CD4-positive, alpha-beta T cell treated with Interleukin-15 for 1 hour (primary cell): ENCODE measurements at regions not wholly inside any gene's neighbourhood (a gene's known extent, or its start where the extent isn't known, plus 50 kb on each side); places are given as distances from the start of the nearest gene placed in this dataset.

Experiments
- DNase-seq: peaks from one replicate; pipeline ENCODE4 v3.0.0-alpha.2; 2020

DNA sequence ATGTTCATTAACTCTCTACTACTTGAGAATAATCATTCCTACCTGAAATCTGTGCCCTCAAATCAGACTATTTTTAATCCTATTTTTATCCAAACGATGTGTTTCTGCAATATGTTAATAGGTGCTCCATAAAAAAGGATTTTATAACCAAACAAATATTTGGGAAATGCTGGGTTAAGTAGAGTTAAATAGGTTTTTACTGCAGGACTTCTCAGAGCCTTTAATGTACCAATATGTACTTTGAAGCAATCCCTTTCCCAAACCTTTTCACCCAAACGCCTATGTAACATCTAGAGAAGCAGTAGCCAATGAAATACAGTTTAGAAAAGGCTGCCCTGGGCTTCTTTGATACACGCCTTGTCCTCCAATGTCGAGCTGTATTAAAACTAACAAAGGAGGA, 182.5 kb downstream of the SP3 start:
- DNase-seq: no peak

DNA sequence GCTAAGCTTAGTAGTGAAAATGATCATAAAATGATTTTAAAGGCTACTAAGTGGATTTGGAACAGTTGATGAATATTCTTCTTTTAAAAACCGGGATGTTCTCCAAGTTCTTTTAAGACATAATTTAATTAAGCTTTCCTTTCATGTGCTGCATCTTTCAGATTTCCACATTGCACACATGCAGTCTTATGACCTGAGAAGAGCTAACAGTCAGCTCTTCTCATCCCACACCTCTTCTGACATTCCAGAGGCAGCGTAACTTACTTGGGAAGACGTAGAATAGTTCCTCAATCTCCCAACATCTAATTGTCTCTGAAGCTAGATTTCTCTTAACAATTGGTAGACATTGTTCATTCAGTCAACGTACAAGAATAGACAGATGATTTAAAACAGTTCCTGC, 181.8 kb downstream of the SP3 start:
- DNase-seq: no peak

DNA sequence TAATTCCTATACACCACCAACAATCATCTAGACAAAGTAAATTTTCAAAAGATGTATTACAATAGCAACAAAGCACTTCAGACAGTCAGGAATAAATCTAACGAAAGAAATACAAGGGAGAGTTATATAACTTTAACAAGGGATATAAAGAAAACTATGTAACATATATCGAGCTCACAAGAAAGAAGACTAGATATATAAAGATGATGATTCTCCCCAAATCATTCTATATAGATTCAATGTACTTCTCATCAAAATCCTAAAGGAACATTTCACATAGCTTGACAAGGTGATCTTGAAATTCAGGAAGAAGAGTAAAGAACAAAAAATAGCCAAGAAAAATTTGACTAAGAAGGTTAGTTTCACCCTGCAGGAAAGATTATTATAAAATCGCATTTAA, 179.4 kb downstream of the SP3 start:
- no peak for DNase-seq

DNA sequence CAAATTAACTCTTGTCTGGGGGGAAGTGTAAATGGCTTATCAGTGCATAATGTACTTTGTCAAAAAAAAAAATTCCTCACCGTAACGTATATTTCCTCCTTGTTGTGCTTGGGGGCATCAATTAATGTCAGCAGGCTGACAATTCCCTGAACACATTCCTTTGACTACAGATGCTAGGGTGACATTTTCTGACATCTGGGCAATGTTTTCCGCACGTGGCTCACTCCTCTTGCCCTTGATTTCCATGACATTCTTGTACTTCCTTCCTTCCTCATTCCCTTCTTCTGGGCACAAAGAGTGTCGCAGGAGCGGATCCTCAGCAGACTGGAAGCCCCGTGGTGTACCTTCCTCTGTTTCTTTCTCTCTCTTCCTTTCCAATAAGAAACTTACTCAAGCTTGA, 173.7 kb downstream of the SP3 start:
- DNase-seq: no peak

DNA sequence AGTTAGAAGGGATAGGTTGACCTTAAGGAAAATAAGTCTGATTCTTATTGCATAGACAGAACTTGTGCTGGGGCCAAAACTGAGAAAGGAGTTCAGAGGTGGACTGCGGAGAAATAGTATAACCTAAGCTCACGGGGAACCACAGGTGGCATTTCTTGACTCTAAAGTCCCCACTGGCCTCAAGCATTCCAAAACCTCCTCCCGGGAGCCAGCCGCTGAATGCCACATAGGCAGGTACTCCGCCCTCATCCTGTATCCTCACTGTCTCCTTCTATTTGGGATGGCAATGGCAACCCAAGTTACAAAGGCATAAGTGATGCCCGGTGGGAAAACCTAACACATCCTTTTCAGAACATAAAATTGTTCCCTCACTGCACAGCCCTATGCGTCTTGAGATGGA, 173.0 kb downstream of the SP3 start:
- no peak for DNase-seq

DNA sequence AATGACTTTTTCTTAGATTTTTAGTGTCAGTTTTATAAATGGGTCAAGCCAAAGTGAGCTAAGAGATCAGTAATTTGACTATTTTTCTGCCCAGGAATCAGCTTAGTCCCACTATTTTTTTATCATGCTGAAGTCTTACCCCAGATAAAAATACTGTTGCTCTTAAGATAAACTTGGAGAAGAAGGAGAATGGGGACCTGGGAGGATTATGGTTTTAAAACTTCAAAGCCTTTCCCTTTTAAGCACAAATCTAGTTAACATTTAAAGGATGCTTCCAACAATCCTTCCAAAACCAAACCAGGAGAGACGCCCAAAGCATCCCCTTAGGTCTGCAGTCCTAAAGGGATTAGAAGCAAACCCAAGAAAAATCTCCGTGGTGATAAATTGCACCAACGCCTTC, 172.4 kb downstream of the SP3 start:
- DNase-seq: no peak

DNA sequence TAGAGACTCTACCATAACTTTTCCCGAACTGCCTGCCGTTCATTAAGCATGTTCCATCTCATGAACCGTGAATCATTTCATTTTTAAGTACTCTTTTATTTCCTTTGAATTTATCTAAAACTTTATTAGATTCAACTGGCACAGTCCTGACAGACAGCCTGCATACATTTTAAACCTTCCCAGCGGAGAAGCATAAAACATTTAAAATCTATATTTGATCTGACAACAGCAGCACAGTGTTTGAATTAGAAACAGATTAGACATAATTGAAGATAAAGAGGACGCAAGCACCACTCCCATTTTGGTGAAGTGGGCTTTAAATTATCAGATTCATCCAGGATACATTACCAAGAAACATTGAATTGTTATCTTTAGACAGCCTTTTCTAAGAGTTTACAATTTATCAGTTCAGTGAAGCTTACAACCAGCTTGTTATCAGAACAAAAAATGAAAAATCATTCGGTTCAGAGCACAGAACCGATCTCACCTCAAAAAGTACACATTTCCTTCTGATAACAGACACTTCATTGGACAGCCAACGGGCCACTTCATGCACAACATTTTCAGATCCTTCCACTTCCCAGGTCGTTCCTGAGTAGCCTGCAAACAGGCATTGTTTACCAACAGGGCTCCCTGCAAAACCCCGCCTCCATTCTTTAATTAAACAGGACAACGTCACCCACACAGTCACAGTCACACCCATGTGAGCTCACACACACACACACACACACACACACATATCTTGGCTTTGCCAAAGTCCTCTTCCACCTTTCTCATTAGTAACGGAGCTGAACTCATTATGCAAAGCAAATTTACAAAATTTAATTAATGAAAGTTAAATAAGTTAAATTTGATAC, 171.2 kb downstream of the SP3 start:
- DNase-seq: no peak

DNA sequence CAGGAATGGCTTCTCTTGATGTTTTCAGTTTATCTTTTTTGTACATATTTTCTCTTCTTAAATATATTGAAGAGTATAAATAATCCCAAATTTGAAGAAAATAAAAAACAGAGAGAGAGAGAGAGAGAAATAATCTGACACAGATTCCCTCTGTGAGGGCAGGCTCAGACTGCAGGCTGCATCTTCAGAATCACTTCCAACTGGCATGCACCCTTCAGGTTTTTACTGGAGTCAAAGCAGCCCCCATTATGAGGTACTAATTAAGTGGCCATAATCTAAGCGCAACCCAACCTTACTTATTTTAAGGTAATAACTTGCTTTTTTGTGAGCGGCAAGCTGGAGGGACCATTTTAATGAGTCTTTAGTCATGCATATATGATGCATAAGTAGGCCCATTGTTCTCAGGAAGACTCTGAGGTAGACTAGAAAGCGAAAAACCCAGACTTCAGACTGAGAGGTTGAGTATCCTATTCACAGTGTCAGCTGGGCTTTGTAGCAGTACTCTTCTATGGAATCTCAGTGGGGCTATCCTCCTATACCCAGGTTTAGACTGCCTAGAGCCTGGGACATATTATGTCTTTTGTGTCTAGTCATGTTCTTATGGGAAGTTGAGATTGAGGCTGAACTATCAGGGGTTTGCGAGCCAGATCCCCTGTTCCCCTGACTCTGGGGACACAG, 167.4 kb downstream of the SP3 start:
- DNase-seq: no peak

DNA sequence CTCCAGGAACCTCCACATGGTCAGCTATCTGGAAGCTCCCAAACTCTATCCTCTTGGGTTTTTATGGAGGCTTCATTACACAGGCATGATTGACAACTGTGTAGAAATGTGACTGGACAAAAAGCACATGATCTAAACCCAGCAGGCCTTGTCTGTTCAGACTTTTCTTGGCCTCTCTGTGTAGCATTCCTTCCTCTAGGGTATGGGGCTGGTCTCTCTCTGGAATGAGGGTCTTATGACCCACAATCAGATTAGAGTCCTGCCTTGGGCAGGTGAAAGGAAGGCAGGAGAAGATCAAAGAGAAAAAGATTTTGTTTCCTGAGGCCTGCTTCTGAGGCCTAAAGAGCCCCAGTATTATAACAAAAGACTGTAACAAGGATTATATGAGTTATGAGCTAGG, 162.7 kb downstream of the SP3 start:
- DNase-seq: no peak

DNA sequence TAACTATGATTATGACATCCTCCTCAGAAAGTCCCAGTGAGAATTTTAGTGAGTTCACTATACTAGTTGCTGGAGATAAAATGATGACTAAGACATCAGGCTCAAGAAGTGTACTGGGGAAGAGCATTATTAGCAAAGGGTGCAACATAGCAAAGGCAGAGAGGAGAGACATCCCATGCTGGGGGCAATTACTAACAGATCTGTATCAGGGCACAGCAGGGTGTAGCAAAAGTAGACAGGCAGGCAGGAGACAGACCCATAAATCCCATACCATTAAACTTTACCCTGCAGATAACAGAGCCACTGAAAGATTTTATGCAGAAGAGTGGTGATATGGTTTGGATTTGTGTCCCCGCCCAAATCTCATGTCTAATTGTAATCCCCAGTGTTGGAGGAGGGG, 161.7 kb downstream of the SP3 start:
- DNase-seq: no peak

DNA sequence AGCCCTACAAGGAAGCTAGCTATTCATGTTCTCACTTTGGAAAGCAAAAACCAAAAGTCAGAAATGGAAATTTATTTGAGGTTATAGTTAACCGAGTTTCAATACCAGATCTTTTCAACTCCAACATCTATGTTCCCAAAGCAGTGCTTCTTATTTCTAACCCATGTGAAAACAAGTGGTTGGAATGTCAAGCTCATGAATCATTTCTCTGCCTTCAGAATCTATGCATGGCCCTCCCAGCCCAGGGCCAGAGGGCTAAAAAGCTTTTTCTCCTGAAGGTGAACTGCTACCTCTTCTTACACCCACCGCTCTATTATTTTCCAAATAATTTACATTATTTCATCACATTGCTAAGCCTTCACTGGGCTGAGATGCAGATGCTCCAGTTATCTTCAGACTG, 158.4 kb downstream of the SP3 start:
- DNase-seq: no peak

DNA sequence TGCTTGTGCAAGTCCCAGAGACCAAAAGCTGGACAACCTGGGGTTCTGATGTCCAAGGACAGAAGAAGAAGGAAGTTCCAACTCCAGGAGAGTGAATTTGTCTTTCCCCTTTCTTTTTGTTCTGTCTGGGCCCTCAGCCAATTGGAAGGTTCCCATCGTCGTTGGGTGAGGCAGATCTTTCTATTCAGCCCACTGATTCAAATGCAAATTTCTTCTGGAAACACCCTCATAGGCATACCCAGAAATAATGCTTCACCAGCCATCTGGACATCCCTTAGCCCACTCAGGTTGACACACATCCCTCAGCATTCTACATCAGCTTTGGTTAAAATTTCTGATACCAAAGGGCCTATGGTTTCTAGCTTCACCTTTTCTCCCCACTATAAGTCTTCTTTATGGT, 156.5 kb downstream of the SP3 start:
- no peak for DNase-seq

DNA sequence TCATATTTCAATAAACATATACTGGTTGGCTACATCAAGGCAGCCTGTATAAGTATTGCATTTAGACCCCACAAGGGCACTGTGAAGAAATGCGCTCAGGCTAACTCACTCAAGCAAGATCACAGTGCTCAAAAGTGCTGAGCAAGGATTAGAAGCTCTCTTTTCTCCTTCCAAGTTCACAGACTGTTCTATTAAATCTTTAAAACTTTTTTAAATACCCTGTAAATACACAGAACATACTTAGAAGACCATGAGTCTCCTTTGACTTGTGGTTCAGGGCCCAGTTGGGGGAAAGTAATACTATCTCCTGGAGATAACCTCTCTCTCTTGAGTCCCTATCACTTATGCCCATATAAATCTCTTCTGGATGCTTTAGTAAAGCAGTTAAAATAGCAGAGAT, 152.9 kb downstream of the SP3 start:
- DNase-seq: no peak

DNA sequence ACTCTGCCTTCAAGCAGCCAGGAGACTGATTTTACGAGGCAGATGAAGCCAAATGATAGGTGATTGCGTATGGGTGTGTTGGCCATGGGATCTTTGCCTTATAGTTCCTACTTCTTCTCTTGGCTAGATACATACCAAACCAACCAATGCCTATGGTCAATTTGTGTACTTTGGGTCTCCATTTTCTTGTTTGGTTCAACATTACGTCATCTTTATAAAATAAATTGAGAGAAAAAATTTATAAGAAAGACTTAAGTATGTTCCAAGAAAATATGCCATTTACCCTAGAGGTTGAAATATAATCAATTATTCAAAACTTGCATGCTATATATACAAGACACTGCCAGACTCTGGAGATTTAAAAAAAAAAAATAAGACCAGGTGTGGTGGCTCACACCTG, 150.9 kb downstream of the SP3 start:
- DNase-seq: no peak

DNA sequence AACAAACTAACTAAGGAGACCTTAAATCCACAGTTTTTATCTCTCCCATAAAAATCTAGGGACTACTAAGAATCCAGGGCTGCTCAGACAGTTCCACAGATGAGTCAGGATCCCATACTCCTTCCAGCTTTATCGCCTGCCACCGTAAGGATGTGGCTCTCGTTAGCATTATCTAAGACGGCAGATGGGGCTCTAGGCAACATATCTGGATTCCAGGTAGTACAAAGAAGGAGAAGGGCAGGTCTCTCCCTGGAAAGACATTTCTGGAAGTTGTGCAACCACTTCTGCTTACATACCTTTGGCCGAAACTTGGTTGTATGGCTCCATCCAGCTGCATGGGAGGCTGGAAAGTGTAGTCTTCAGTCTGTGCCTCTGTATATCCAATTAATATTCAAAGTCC, 149.4 kb downstream of the SP3 start:
- DNase-seq: no peak

DNA sequence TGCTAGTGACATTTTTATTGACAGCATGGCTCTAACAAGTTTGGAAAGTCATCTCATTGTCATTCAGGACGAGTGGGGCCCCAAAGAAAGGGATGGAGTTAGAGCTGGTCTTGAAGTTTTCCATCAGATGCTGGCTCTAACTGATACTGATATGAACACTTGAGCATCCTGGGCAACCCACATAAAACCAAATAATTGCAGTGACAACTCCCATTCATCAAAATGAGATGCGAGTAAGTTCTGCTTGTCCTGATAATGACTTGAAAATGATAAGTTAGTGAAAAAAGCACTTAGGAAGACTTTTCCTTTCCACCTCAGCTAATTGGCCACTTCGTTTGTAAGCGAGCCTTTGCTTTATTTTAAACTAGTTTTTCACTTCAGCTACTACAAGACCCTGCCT, 147.6 kb downstream of the SP3 start:
- no peak for DNase-seq

DNA sequence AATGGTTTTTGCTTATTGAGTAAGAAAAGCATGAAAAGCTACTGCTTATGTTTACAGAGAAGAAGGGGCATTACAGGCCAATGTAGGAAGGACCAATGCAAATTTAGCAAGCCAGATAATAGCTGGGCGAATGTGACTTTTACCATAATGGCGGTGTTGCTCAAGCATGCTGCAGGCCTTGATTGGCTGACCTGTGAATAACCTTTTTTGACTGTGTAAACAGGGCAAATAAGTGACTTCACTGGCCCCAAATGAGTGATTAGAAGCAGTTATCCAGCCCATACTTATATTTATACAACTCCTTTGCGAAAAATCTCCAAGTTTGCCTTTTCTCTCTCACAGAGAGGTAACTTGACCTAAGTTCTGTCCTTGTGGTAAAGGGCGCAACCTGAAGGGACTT, 146.9 kb downstream of the SP3 start:
- no peak for DNase-seq

DNA sequence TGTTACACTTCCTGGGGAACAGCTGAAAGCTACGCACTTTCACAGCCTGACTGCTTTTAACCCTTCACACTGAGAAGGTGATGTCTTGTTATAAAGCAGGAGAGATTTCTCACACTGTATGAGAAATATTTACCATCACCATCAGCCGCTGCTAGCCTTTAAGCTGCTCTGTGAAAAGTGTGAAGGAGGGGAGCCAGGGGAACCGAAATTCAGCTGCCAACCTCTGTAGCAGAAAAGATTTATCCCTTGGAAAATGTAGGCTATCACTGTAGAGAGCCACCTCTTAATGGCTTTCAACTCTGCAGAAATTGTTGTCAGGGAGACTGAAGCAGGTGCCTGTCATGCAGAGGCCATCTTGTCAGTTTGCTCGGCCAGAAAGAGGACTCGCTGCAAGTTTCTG, 145.3 kb downstream of the SP3 start:
- DNase-seq: no peak

DNA sequence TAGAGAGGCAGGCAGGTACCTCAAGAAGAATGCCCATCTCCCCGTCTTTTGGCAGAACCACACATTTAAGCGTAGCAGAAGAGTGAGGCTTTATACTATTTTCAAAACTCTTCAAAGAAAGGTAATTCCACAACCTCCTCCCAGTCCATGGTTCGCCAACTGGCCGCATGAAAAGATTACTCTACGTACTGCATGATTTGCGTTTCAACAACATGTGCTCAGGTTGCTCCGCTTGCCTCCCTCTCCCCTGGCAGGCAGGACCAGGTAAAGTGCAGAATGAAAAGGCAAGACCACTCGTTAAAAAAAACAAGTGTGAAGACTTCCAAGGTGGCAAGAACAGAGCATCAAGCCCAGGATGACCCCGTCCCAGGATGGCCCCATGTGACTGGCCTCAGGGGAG, 143.7 kb downstream of the SP3 start:
- no peak for DNase-seq

DNA sequence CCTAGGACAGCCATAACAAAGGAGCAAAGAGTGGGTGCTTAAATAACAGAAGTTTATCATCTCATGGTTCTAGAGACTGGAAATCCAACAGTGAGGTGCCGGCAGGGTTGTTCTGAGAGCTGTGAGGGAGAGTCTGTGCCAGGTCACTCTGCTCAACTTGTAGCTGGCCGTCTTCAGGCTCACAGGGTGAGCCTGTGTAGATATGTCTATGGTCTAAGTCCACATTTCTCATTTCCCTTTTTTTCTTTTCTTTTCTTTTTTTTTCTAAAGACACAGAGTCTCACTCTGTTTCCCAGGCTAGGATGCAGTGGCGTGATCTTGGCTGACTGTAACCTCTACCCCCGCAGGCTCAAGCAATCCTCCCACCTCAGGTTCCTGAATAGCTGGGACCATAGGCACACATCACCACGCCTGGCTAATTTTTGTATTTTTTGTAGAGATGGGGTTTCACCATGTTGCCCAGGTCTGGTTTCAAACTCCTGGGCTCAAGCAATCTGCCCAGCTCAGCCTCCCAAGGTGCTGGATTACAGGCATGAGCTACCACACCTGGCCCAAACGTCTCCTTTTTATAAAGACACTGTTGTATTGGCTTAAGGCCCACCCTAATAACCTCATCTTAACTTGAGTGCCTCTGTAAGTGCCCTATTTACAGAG, 142.2 kb downstream of the SP3 start:
- no peak for DNase-seq

DNA sequence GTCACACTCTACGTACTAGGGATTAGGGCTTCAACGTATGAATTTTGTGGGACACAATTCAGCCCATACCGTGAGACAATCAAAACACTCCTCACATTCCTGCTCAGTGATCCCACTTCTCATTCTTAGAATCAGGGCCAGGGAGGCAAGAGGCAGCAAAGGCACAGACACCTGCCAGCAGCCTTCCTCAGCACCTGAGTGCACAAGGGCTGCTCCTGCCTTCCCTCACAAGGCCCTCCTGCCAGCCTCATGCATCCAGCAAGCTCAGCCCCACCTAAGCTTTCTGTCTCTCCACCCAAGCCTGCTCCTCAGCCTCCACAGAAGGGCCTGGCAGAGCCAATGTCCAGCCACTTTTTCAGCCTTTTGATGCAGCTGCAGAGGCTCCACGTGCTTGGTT, 141.6 kb downstream of the SP3 start:
- DNase-seq: no peak

DNA sequence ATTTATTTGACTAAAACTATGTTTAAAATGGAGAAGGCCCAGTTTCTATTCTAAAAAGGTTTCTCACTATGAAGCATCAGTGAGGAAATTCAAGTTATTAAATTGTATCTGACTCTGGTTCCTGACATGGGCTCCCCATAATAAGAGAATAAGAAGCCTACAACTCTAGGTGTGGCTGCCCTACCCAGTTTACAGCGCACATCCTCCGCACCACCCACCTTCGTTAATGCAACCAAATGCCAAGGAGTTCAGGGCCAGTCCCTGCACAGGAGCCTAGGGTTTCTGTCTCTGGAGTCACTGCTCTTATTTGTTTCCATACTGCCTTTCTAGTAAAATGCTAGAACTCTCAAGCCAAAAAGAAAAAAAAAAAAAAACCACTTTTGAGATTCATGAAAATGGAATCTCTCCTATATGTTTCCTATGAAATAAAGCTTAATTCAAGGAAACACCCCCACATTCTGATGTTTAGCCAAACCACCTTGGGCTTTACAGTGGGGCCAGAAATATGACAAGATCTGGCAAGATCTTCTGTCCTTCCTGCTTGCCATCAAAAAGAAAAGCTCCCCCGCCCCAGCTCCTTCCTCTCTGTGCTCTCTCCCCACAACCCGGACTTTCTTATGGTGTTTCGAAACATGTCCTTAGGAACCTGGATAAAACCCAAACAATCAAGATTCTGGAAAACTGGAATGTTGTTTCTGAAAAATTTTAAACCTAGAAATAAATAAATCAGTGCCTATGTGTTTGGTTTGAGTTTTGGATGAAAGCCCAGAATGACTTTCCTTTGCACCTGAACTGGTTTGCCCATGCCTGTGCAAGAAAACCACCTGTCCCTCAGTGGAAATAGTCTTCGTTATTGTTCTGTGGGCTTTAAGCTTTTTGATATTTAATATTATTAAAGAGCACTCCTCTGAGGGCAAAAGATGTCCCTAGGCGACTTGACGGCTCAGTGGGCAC, 136.7 kb downstream of the SP3 start:
- no peak for DNase-seq

DNA sequence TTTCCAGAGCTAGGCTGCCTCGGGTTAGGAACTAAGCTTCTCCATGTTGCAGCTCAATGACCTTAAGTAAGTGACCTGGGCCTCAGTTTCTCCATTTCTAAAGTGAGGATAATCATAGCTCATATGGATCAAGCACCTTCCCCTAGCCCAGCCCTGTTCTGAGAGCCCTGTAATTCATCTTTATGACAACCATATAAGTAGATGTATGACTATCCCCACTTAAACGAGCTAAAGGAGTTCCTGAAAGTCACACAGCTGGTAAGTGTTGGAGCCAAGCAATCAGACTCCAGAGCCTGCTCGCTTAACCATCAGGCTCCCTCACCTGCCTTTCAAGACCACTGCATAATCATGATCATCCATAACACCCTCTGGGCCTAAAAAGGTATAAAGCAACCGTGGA, 135.4 kb downstream of the SP3 start:
- DNase-seq: no peak
